ENCODE measurements at regions not wholly inside any gene's neighbourhood (a gene's known extent, or its start where the extent isn't known, plus 50 kb on each side); places are given as distances from the start of the nearest gene placed in this dataset.

GRCh38 chr9:107067739-107068416, 204.9 kb downstream of the ZNF462 start:
- H3K79me1 ChIP-seq (ENCODE audit: low read depth in 1 of 2, low read length in 2 of 2), result no peaks in the 10 kb centered on the region
- H2BK20ac ChIP-seq (ENCODE audit: low read depth, low read length), result no peak overlapping the region
- ATAC-seq (ENCODE audit: low read depth) (no peak), DNase-seq (no peak)
- in situ Hi-C loops (cut with MboI; ENCODE audit: low sequenced_read_pairs), result no loop called here
- no peak overlapping the region for H2BK5ac ChIP-seq (ENCODE audit: low read depth, low read length, poor library complexity, severe bottlenecking)
- no peak overlapping the region for H2BK120ac ChIP-seq (ENCODE audit: low read depth, low read length)
- H3K18ac ChIP-seq (ENCODE audit: low read depth, low read length), result no peak overlapping the region
- no peak overlapping the region for H2BK15ac ChIP-seq (ENCODE audit: low read depth, low read length)
- no peak overlapping the region for H4K91ac ChIP-seq (ENCODE audit: insufficient read depth, low read depth, low read length)
- no peak overlapping the region for H3K27ac ChIP-seq (ENCODE audit: insufficient read depth, low read length)
- CTCF ChIA-PET, result no interaction called here
- no peaks in the 10 kb centered on the region for H3K9me1 ChIP-seq (ENCODE audit: insufficient read depth, low read length)
- no peak overlapping the region for H2AFZ ChIP-seq (replicated peaks; ENCODE audit: low read length, poor library complexity)
- 53% methylated on average over 2 of the region's 6 CpGs; no CpG with 5 or more reads in 1 of the 2 experiments for WGBS, 2 experiments (ENCODE audit: extremely low coverage in 2 of 2, insufficient read length in 1 of 2)
- BruUV-seq (replicated peaks), result no TSS peak
- H4K5ac ChIP-seq (ENCODE audit: low read depth, low read length), result no peak overlapping the region
- H3K9me3 ChIP-seq (ENCODE audit: control insufficient read depth, insufficient read depth, low read length), result no peaks in the 10 kb centered on the region
- TF ChIP-seq MAFK (IDR thresholded peaks at IDR 0.05; ENCODE audit: low read depth, low read length), result no peak
- TF ChIP-seq MXI1 (IDR thresholded peaks at IDR 0.05; ENCODE audit: borderline replicate concordance, low read depth, low read length), result no peak
- TF ChIP-seq RFX5 (IDR thresholded peaks at IDR 0.05; ENCODE audit: low read depth, low read length), result no peak
- TF ChIP-seq POLR2A (IDR thresholded peaks at IDR 0.05; ENCODE audit: low read depth, low read length), result no peak
- TF ChIP-seq MAZ (IDR thresholded peaks at IDR 0.05; ENCODE audit: borderline replicate concordance, low read depth, low read length), result no peak
- no peak for TF ChIP-seq NFE2L2 (IDR thresholded peaks at IDR 0.05; ENCODE audit: low read depth, low read length)
- no peak for TF ChIP-seq SMC3 (IDR thresholded peaks at IDR 0.05; ENCODE audit: low read depth, low read length)
- no peak for TF ChIP-seq RAD21 (IDR thresholded peaks at IDR 0.05; ENCODE audit: low read length)
- TF ChIP-seq CHD1 (IDR thresholded peaks at IDR 0.05; ENCODE audit: low read depth, low read length), result no peak
- TF ChIP-seq ELK1 (IDR thresholded peaks at IDR 0.05; ENCODE audit: borderline replicate concordance, low read depth, low read length), result no peak
- TF ChIP-seq, protein P1, sequence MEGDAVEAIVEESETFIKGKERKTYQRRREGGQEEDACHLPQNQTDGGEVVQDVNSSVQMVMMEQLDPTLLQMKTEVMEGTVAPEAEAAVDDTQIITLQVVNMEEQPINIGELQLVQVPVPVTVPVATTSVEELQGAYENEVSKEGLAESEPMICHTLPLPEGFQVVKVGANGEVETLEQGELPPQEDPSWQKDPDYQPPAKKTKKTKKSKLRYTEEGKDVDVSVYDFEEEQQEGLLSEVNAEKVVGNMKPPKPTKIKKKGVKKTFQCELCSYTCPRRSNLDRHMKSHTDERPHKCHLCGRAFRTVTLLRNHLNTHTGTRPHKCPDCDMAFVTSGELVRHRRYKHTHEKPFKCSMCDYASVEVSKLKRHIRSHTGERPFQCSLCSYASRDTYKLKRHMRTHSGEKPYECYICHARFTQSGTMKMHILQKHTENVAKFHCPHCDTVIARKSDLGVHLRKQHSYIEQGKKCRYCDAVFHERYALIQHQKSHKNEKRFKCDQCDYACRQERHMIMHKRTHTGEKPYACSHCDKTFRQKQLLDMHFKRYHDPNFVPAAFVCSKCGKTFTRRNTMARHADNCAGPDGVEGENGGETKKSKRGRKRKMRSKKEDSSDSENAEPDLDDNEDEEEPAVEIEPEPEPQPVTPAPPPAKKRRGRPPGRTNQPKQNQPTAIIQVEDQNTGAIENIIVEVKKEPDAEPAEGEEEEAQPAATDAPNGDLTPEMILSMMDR (conservative IDR thresholded peaks at IDR 0.05; ENCODE audit: low read depth, low read length), result no peak
- no peak for TF ChIP-seq RCOR1 (IDR thresholded peaks at IDR 0.05; ENCODE audit: insufficient replicate concordance, low read length)
- no peak for TF ChIP-seq FOS (IDR thresholded peaks at IDR 0.05; ENCODE audit: low read depth, low read length)
- TF ChIP-seq, protein P2, sequence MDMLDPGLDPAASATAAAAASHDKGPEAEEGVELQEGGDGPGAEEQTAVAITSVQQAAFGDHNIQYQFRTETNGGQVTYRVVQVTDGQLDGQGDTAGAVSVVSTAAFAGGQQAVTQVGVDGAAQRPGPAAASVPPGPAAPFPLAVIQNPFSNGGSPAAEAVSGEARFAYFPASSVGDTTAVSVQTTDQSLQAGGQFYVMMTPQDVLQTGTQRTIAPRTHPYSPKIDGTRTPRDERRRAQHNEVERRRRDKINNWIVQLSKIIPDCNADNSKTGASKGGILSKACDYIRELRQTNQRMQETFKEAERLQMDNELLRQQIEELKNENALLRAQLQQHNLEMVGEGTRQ (IDR thresholded peaks at IDR 0.05; ENCODE audit: low read depth, low read length), result no peak
- no peak for TF ChIP-seq CEBPB (IDR thresholded peaks at IDR 0.05; ENCODE audit: low read depth, low read length)
- no peak for TF ChIP-seq BHLHE40 (IDR thresholded peaks at IDR 0.05; ENCODE audit: low read depth, low read length)
- 0 out of 2 replicates have a peak, but pooled peaks cover 2% of the 10 kb centered on the region for H3K27me3 ChIP-seq (ENCODE audit: control insufficient read depth, insufficient read depth, low read length)
- POLR2A ChIA-PET (ENCODE audit: unreplicated experiment), result no interaction called here
- no peak overlapping the region for H4K8ac ChIP-seq (ENCODE audit: low read depth in 2 of 2, low read length in 2 of 2)
- H3K4me1 ChIP-seq (ENCODE audit: control insufficient read depth, insufficient read depth, low read length), result no peaks in the 10 kb centered on the region
- no peaks in the 10 kb centered on the region for H3K36me3 ChIP-seq (ENCODE audit: control insufficient read depth, insufficient read depth, low read length)
- H2AK9ac ChIP-seq (replicated peaks; ENCODE audit: low read depth, low read length, poor library complexity), result no peak overlapping the region
- dilution Hi-C loops (cut with HindIII; ENCODE audit: low sequenced_read_pairs, unreplicated experiment), result no loop called here
- H3K4me3 ChIP-seq (ENCODE audit: insufficient read depth, low read depth, low read length), result no peak overlapping the region
- no peak overlapping the region for H3K4ac ChIP-seq (ENCODE audit: low read depth, low read length)
- intact Hi-C loops (cut with micrococcal nuclease), result no loop called here
- no peak overlapping the region for H3K9ac ChIP-seq (ENCODE audit: low read depth, low read length)
- H4K20me1 ChIP-seq (ENCODE audit: insufficient read depth, low read length), result no peaks in the 10 kb centered on the region
- no peak overlapping the region for H3K56ac ChIP-seq (ENCODE audit: extremely low read depth, insufficient read depth, low read length)
- no peak overlapping the region for H3K4me2 ChIP-seq (ENCODE audit: low read depth, low read length)
- H2AK5ac ChIP-seq (ENCODE audit: low read depth, low read length), result no peak overlapping the region
- H3K14ac ChIP-seq (replicated peaks; ENCODE audit: low read depth, low read length), result no peak overlapping the region
- no peak overlapping the region for H3K23ac ChIP-seq (ENCODE audit: low read depth, low read length)
